ENCODE measurements at regions not wholly inside any gene's neighbourhood (a gene's known extent, or its start where the extent isn't known, plus 50 kb on each side); places are given as distances from the start of the nearest gene placed in this dataset.
A peak's percentile ranks its signal among the peaks of the same experiment; 100 is the strongest.
"Not testable (repeated sequence)": the region's sequence is repeated elsewhere in the genome, so short reads cannot be mapped to it uniquely, and the experiment has no call there.

- intact Hi-C loops (cut with micrococcal nuclease) = no loop called here
- DNase-seq (no peak), ATAC-seq (no peak)
Observed at GRCh38 chr20:12729326-12729725, 279.4 kb upstream of the SPTLC3 start.

GRCh38 chr20:12733811-12734210 is 275.0 kb upstream of the SPTLC3 start:
- no peak for ATAC-seq
- intact Hi-C loops (cut with micrococcal nuclease) = no loop called here
- DNase-seq = no peak

- no peak for DNase-seq
- intact Hi-C loops (cut with micrococcal nuclease) = no loop called here
- peak; percentile 19 for ATAC-seq
Observed at GRCh38 chr20:12737497-12737896, 271.3 kb upstream of the SPTLC3 start.

GRCh38 chr20:12737900-12738299 is 270.9 kb upstream of the SPTLC3 start:
- no peak for DNase-seq
- intact Hi-C loops (cut with micrococcal nuclease) = no loop called here
- ATAC-seq = peak; percentile 85

GRCh38 chr20:12740647-12741046 is 268.1 kb upstream of the SPTLC3 start:
- intact Hi-C loops (cut with micrococcal nuclease) = no loop called here
- DNase-seq (no peak), ATAC-seq (no peak)

GRCh38 chr20:12744037-12744436 is 264.7 kb upstream of the SPTLC3 start:
- ATAC-seq (peak; percentile 61), DNase-seq (no peak)
- intact Hi-C loops (cut with micrococcal nuclease) = no loop called here

- no peak for ATAC-seq
- no peak for DNase-seq
- intact Hi-C loops (cut with micrococcal nuclease) = no loop called here
Observed at GRCh38 chr20:12748359-12748994, 260.3 kb upstream of the SPTLC3 start.

GRCh38 chr20:12750221-12750620 is 258.6 kb upstream of the SPTLC3 start:
- DNase-seq (no peak), ATAC-seq (no peak)
- intact Hi-C loops (cut with micrococcal nuclease) = no loop called here

- DNase-seq; ATAC-seq; intact Hi-C loops (cut with micrococcal nuclease): not testable (repeated sequence)
Observed at GRCh38 chr20:12752900-12753693, 255.7 kb upstream of the SPTLC3 start.

- intact Hi-C loops (cut with micrococcal nuclease); DNase-seq; ATAC-seq: not testable (repeated sequence)
Observed at GRCh38 chr20:12753742-12754141, 255.0 kb upstream of the SPTLC3 start.

- intact Hi-C loops (cut with micrococcal nuclease); ATAC-seq: not testable (repeated sequence)
Observed at GRCh38 chr20:12759493-12759892, 249.3 kb upstream of the SPTLC3 start.

GRCh38 chr20:12762725-12763124 is 246.0 kb upstream of the SPTLC3 start:
- DNase-seq (no peak), ATAC-seq (peak; percentile 51)
- intact Hi-C loops (cut with micrococcal nuclease) = no loop called here

More at GRCh38 chr20:12759493-12759892, 249.3 kb upstream of the SPTLC3 start:
- DNase-seq = not testable (repeated sequence)

GRCh38 chr20:12763406-12763805 is 245.4 kb upstream of the SPTLC3 start:
- ATAC-seq (no peak), DNase-seq (no peak)
- intact Hi-C loops (cut with micrococcal nuclease) = no loop called here

GRCh38 chr20:12764053-12764452 is 244.7 kb upstream of the SPTLC3 start:
- DNase-seq = no peak
- no peak for ATAC-seq
- intact Hi-C loops (cut with micrococcal nuclease) = no loop called here

- intact Hi-C loops (cut with micrococcal nuclease) = no loop called here
- DNase-seq (no peak), ATAC-seq (no peak)
Observed at GRCh38 chr20:12764851-12765250, 243.9 kb upstream of the SPTLC3 start.

- DNase-seq = no peak
- ATAC-seq = no peak
- intact Hi-C loops (cut with micrococcal nuclease) = no loop called here
Observed at GRCh38 chr20:12773936-12774335, 234.8 kb upstream of the SPTLC3 start.

- DNase-seq (no peak), ATAC-seq (no peak)
- intact Hi-C loops (cut with micrococcal nuclease) = no loop called here
Observed at GRCh38 chr20:12775041-12775440, 233.7 kb upstream of the SPTLC3 start.

GRCh38 chr20:12777016-12777415 is 231.8 kb upstream of the SPTLC3 start:
- intact Hi-C loops (cut with micrococcal nuclease) = no loop called here
- no peak for DNase-seq
- ATAC-seq = no peak

GRCh38 chr20:12786276-12786675 is 222.5 kb upstream of the SPTLC3 start:
- DNase-seq (no peak), ATAC-seq (no peak)
- intact Hi-C loops (cut with micrococcal nuclease) = no loop called here

GRCh38 chr20:12788632-12789299 is 220.0 kb upstream of the SPTLC3 start:
- no peak for ATAC-seq
- intact Hi-C loops (cut with micrococcal nuclease) = no loop called here
- DNase-seq = no peak

All from left ventricle myocardium superior (tissue), 1 donor.